Hepatic stellate cell (primary cell): ENCODE measurements at regions not wholly inside any gene's neighbourhood (a gene's known extent, or its start where the extent isn't known, plus 50 kb on each side); places are given as distances from the start of the nearest gene placed in this dataset.
"Not testable (repeated sequence)": the region's sequence is repeated elsewhere in the genome, so short reads cannot be mapped to it uniquely, and the experiment has no call there.

Source experiments
- DNase-seq: peaks from one replicate; pipeline ENCODE4 v3.0.0; 2011; ENCODE audit warnings: low spot score

DNA sequence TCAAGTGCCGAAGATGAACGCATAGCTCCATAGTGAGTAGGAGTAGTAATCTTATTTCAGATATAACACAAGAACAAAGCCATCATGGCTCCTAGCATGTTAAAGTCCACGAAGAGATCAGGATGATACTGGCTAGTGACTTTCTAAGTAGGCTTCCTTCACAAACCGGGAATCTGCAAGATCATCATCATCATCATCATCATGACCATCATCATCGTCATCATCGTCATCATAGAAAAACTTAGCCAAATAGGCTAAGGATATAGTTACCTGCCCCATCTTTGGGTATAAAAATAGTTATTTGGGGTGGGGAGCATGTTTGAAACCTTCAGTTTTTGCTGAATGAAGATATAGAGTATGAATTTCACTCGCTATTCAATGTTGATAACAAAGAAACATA is 57.9 kb downstream of the PYDC2 start:
- DNase-seq: no peak

DNA sequence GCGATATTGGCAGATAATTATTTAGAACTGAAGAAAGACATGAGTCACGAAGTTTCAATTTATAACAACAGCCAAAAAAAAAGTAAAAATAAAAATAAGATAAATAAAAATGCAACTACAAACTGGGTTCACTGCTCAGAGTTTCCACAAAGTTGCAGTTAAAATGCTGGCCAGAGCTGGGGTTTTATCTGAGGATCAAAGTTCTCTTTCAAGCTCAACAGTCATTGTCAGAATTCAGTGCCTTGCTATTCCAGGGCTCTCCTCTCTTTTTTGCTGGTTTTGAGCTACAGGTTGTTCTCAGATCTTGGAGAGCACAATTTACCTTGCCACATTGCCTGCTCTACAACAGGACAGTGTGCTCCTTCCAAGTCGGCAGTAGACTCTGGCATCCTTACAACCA is 60.1 kb downstream of the PYDC2 start:
- DNase-seq: no peak

DNA sequence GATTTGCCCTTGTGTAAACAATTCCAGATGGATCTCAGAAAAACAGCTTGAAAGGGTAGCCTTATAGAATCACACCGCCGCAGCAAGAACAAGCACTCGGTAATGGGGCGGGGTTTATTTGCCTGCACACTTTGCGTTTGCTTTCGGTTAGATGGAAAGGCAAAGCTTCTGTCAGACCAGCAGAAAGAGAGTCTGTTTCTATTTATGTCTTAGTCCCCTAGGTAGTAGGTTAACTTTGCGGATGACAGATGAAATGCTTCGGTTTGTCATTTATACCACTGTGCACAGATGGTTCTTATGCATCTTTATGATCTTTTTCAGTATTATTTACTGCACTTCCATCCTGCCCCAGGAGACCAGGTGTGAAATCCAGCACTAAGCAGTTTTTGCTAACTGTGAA is 62.2 kb downstream of the PYDC2 start:
- DNase-seq: no peak

DNA sequence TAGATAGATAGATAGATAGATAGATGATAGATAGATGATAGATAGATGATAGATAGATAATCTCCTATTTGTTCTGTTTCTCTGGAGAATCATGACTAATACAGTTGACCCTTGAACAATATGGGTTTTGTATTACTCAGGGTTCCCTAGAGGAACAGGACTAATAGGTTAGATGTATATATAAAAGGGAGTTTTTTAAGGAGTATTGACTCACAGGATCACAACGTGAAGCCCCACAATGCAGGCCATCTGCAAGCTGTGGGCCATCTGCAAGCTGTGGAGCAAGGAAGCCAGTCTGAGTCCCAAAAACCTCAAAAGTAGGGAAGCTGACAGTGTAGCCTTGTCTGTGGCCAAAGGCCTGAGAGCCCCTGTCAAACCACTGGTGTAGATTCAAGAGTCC is 67.6 kb downstream of the PYDC2 start:
- DNase-seq: no peak

DNA sequence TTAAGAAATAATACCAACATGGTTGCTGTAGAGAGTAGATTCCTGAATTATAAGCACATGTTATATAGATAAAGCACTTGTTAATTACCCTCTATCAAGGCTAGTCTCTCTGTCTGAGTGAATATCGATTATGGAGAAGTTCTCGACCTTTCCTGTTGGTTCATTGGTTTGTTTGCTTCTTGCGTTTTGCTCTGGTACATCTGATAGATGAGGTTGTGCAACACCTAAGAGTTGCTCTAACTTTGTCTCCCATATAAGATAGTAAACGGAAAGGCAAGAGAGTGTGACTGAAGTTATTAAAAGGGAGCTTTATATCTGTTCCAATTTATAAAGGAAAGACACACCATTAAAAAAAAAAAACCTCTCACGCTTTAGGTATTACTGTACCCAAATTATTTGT is 69.0 kb downstream of the PYDC2 start:
- DNase-seq: no peak

DNA sequence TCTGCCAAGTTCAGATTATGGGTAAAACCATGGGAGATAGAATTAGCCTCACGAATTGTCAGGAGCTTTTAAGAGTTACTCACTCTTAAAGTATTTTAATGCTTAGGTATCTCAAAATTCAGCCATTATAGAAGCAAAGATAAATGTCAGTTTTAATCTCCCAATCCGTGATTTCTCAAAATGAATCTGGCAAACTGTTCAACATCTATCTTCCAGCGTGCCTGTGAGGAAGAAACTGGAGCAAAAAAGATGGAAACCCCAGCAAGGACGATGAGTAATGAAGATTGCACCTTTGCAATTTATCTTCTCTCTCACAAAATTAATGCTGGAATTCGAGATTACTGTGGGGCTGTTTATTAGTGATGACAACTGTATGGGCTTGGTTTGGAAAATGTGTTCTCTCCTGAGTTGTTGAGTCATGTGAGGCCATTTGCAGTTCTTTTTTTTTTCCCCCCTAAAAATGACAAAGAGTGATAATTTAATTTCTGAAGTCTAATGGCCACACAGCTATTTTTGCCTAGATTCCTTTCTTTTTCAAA is 70.5 kb downstream of the PYDC2 start:
- DNase-seq: no peak

DNA sequence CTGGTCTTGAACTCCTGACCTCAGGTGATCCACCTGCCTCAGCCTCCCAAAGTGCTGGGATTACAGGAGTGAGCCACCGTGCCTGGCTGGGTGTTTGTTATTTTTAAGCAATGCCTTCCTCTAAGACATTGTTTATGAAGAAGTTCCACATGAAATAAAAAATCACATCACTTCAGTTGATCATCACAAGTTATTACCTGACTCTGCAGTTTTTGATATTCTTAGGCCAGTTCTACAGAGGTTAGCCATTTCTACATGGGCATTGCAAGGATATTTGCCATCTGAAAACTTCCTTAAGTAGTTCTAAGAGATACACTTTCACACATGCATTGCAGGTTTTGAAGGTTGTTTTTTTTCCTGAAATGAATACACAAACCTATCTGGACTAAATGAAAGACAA is 82.1 kb downstream of the PYDC2 start:
- no peak for DNase-seq

DNA sequence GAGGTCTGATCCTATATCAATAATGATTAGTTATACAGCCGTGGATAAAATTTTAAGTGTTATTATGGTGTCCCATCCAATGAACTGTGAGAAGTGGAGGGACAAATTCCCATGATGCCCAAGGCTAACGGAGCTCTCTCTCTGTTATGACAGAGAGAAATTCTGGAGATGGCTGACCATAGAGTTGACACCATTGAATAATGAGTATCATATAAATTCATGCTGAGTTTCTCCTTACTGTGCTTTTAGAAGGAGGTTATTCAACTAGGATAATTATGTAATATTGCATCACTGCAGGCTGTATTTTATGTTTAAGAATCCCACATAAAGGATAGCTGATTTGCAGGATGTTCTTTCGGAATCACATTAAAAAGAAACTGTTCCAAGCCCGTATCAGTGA is 82.9 kb downstream of the PYDC2 start:
- DNase-seq: no peak

DNA sequence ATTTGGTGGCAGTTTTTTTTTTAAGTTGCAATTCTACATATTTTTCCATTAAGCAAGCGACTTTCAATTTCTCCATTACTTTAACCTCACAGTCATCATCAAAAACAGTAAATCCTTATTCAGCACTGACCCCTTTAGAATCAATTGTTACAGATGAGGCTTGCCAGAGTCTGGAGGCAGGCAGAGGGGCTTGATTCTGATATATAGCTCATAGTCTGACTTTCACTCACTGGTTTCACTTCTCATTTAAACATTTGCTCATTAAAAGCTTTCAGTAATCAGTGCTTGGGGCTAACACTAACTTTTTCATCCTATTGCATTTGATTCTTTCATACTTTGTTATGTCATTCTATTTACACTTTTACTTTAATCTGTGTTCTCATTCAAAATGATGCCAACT is 88.4 kb downstream of the PYDC2 start:
- no peak for DNase-seq

DNA sequence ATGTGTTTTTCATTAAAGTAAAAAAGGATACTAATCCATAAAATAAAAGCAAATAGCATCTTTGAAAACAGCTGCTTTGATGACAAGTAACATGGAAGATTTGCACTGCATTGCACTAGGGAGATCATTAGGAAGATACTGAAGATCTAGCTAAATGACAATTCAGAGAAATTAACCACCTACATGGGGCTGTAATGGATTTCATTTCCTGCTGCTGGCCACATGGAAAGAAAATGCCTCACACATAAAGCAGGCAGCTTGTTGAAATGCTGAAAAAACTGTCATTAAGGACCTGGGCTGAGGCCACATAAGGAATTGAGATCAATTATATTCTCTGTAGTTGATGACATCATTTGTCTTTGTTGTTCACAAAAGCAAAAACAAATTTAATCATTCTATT is 94.1 kb downstream of the PYDC2 start:
- DNase-seq: no peak

DNA sequence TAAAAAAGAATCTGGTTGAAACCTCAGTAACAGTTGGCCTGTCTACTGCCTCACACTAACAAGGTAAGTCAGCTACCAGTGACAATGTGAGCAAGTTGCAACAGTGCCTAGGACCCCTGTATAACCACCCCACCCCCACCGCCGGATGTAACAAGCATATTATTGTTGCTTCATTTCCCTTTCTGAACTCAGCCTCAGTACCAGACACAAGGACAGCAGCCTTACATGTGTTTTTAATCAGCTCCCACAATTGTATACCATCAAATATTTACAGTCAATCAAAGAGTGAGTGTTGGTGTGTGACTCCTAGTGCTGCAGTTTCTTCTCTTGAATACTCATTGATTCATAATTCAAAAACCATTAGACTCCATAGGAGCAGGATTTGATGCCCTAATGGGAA is 96.4 kb downstream of the PYDC2 start:
- no peak for DNase-seq

DNA sequence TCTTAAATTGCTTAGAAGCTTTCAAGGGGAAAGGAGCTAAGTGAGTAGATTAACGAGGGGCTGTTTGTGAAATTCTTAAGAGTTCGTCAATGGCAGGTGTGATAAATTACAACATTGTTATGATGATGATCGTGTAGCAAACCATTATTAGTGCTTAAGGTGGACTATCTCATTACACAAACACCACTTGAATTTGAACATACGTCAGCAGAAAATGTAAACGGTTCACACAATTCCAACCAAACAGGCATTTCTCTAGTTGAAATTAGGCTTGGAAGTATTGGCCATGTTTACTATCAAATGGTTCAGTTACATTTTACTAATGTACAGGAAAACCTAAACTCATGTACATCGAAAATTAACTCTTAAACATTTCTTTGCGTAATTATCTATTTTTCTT is 102.8 kb downstream of the PYDC2 start:
- DNase-seq: no peak

DNA sequence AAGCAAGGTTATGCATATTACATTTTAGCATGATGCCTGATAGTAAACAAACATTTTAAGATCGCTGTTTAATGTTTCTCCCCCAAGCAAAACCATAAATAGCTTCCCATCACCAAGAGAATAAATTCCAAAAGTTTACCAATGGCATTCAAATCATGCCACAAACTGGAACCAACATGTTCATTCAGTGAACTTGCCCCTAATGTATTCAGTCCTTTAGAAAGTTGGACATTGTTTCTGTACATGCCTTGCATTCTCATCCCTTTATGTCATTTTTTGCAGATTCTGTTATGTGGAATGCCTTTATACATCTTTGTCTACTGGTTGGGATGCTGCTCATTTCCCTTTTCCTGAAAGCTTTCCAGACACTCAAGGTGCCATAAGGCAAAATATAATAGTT is 105.5 kb downstream of the PYDC2 start:
- no peak for DNase-seq

DNA sequence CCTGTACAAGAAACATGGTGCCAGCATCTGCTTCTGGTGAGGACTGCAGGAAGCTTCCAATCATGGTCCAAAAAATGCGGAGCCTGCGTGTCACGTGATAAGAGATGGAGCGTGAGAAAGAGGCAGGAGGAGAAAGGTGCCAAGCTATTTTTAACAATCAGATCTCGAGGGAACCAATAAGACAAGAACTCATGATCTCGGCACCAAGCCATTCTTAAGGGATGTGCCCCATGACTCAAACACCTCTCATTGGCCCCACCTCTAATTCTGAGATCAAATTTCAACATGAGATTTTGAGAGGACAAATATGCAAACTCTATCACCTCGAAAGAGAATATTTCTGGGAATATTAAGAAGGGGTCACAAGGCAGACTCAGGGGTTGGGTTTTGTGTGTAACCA is 107.2 kb downstream of the PYDC2 start:
- no peak for DNase-seq

DNA sequence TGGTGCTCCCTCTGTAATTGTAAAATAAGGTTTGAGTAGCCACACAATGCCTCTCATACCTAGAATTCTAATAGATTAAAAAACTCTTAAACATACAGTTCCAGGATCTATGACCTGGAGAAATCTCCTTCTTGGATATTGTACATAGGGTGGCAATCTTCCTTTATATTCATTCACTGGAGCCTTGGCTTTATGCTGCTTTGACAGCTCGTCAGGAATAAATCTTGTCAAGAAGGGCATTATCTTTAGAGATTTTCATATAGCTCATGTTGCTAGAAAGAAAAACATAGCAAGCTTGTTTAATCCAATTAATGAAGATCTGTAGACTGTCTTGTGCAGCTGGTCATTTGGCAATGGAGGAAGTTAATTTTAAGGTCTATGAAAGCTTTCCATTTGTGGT is 131.1 kb downstream of the PYDC2 start:
- DNase-seq: no peak

DNA sequence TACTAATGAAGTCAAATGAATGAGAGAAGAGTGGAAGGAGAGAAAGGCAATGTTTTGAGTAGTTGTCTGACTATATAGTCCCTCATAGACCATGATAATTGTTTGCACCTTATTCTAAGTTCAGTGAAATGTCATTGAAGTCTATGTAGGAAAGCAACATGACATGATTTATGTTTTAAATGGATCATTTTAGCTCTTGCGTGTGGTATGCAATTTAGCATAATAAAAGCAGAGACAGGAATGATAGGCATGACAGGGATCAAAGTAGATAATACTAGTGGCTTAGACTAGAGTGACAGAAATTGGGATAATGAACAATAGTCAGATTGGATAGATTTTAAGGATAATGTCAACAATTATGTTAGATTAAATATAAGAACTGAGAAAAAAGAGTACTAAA is 132.5 kb downstream of the PYDC2 start:
- DNase-seq: no peak

DNA sequence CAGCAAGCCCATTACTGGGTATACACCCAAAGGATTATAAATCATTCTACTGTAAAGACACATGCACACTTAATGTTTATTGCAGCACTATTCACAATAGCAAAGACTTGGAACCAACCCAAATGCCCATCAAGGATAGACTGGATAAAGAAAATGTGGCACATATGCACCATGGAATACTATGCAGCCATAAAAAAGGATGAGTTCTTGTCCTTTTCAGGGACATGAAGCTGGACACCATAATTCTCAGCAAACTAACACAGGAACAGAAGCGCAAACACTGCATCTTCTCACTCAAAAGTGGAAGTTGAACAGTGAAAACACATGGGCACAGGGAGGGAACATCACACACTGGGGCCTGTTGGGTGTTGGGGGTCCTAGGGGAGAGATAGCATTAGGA is 154.5 kb downstream of the PYDC2 start:
- not testable (repeated sequence) for DNase-seq

DNA sequence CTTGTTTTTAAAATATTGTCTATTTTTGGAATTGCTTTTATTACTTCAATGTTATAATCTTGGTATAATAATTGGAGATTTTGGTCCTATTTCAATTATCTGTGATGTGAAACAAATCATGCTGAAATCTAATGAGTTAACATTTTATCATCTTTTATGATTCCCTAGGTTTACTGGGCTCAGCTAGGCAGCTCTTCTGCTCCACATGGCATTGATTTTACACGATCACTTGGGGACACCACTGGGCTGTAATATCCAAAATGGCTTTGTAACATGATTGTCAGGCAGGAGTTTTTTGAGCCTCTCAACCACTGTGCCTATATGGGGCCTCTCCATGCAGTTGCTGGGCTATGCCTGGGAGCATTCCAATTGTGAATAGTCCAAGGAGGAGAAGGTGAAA is 163.3 kb downstream of the PYDC2 start:
- DNase-seq: no peak

DNA sequence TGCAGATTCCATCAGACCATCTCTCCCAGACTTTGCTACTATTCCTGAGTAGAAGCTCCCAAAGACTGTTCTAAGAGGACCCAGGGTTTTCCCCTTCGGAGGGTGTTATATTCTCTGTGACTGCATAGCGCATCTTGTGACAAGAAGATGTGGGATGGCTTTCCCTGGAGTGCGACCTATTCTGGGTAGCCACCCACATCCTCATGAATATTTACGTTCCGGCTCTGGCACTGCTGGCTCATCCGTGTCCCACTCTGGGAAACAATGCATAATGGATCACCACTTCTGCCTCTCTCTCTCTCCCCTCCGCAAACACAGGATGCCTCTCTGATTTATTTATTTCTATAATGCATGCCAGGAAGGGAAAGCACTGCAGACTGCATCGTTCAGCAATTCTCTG is 166.1 kb downstream of the PYDC2 start:
- DNase-seq: no peak

DNA sequence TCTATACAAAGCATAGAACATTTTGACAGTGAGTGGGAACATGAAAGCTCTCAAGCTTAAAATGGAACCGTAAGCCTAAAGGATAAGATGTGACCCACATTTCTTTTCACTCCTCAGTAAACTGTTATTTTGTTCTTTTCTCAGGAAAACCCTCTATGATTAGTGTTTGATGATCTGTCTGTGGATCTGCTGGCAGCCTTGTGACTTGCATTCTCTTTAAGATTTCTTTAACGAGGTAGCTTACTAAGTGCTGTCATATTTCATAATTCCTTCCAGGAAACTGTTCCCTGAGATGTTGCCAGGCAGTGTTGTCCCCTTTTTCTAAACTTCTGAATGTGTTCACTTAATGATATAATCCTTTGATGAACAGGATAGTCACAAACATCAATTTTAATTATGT is 167.6 kb downstream of the PYDC2 start:
- no peak for DNase-seq

DNA sequence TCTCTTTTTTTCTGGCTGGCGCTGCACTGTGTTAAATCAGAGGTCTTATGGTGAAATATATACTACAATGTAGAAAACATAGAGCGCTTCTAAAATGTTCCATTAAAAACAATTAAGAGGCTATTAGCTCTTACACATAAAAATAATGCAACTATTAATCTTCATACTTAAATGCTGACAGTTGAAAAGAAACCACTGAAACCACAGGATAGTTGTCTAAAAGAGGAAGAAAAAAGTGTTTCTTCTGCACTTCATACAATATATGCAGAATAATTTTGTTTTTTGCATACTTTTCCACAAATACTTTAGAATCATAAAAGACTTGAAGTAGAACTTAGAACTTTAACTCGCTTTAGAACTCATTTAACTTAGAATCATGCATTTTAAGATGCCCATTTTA is 170.5 kb downstream of the PYDC2 start:
- DNase-seq: no peak

DNA sequence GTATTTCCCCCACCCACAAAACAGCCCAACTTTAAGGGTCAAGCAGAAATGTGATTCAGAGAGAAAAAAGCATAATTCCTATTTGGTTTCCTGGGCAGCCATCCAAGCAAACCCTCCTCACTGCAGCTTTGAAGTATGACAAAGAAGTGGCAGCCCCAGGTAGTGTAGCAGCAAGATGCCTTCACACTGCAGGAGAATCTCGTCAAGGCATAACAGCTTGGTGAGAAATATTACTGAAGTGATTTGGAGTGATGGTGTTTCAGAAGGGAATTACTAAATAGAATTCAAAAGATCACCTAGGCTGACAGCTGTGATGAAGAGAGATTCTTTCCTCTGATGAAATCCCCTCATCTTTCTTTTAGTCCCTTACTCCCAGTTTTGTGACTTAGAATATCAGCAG is 173.9 kb downstream of the PYDC2 start:
- DNase-seq: no peak

DNA sequence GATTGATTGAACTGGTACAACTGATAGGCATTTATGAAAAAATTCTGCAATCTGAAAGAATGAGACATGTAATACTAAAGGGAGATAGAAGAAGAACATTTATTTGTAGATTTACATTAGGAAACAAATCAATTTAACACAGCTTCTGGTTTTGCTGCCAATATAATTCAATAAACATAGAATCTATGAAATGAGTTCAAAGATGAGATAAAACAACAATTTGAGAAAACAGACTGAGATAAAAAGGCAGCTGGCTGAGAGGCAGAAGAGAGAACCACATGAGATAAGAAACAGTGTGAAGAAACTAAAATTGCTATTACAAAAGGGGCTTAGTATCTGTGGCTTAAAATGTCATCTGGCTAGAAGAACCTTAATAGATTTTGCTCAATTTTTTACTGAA is 176.6 kb downstream of the PYDC2 start:
- no peak for DNase-seq

DNA sequence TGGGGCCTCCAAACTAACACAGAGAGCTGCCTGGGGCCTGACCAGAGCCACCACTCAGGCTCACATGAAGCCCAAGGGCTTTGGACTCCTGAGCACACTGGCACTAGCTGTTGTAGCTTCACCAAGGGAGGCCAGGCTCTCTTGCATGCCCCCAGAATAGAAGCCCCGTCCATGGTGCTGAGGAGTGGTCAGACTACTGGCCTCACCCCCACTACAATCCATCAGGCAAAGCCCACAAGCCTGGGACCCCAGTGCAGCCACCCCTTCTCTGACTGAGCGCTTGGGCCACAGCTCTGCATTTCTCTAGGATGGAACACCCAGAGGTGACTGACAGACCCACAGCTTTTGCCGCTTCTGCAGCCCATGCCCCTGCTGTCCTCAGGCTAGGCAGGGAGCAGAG is 180.8 kb downstream of the PYDC2 start:
- no peak for DNase-seq

DNA sequence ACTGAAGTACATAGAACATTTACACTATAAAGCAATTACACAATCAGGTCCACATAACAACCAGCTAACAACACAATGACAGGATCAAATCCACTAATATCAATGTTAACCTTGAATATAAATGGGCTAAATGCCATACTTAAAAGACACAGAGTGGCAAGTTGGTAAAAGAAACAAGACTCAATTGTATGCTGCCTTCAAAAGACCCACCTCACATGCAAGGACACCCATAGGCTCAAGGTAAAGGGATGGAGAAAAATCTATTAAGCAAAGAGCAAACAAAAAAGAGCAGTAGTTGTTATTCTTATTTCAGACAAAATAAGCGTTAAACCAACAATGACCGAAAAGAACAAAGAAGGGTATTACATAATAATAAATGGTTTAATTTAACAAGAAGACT is 183.3 kb downstream of the PYDC2 start:
- no peak for DNase-seq
